HG03196 (cell line): ENCODE measurements at regions not wholly inside any gene's neighbourhood (a gene's known extent, or its start where the extent isn't known, plus 50 kb on each side); places are given as distances from the start of the nearest gene placed in this dataset.

Source experiments
- ATAC-seq: cut with Tn5 transposase; IDR thresholded peaks from one replicate; pipeline ENCODE4 v1.9.1; 2021; ENCODE audit not compliant: unreplicated experiment

DNA sequence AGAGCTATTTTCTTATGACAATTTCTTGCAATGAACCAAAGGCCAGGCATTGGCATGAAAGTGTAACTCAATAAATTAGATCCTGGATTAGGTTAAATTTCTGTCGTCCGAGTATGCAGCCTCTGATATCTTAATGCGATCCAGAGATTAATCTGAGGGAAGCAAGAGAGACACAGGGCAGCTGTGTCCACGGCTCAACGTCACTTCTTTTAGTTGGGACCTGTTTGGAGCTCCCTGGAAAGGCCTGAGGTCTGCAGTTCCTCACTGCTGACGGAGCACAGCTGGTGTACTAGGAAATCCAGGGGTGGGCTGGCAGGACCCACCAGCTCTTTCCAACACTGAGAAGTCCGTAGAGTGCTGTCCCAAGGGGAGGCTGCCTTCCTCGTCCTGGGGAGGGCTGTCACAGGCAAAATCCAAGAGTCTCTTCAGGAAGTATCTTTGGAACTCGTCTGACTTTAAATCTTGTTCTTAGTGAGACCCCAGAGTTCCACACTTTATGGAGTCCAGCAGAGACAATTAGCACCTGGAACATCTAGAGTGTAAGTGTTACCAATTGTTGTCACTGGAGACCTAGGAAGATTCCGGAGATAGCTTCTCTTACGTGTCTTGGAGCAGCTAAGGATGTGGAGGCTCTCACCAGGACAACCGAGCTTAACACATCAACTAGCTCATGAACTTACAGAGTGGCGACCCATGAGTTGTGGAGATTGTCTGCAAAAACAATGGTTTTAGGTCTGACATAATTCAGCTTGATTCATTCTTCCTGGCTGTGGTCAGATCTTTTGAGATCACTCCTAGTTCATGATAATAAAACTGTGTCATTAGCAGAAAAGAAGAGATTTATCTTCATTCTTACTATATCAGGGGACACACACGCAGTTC lies 173.7 kb downstream of the ACKR3 start:
- no peak for ATAC-seq

DNA sequence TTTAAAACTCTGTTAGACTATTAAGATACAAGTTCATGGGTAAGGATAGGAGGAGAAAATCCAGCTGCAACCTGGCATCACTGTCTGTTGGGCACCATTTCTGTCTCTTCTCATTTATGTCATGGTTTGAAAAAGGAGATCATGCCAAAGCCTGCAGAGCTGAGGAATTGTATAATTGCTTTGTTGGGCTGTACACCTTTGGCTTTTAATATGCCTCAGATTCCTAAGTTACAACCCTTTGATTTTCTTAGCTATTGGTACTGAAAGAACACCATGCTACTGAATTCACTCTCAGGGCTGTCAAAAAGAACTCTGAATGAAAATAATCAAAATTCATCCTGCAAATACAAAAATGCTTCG lies 174.3 kb downstream of the ACKR3 start:
- no peak for ATAC-seq

DNA sequence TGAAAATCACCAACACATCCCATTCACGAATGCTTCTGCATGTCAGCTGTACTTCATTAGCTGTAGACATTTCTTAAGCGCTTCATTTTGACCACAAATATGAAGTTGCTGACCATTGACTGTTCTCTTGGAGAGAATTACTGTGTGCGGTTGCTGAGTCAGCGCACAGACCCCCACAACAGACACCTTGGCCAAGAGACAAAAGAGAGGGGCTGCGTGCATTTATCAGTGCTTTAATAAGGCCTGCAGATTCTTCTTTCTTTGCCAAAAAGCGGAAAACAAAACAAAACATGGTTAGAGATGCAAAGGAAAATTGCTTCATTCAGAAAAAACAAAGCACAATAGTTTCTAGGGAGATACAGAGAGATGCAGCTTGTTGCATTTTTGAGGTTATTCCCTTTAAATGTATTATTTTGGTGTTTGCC lies 174.7 kb downstream of the ACKR3 start:
- ATAC-seq, result no peak

GRCh38 chr2:236744716-236745115 lies 175.1 kb downstream of the ACKR3 start:
- no peak for ATAC-seq

- ATAC-seq, result no peak
Measured at GRCh38 chr2:236745420-236746210, 176.0 kb downstream of the ACKR3 start.

DNA sequence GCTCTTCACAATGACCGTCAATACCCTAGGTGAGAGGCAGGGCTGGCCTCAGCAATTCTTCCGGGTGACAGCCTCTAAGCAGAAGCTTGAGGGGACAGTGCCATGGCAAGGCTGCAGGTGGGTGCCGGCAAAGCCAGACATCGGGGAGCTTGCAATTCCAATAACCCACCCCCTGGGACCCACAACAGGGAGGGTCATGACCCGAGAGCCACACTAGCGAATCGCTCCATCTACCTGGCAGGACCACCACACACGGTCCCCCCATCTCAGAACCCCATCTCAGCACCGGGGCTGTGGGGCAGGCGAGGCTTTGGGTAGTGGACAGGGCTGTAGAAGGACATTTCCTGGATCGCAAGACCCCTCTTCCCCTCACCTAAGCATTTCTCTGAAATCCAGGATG lies 177.2 kb downstream of the ACKR3 start:
- no peak for ATAC-seq

GRCh38 chr2:236747426-236747825 lies 177.8 kb downstream of the ACKR3 start:
- ATAC-seq, result no peak

DNA sequence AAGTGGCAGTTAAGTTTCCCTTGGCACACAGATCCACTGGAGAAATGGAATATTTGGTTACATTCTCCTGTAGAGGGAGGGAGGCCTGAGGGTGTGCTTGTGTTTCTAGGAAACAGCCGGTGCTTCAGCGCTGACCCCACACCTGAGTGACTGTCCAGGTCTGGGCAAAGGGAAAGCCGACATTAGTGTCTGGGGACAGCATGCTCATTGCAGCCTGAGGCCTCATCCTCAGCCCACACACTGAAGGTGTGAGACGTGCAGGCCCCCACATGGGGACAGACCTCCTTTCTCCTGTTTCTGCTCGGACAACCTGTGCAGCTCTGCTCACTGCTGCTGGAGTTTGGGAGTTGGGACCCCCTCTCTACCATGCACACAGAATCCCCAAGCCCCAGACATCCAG lies 178.3 kb downstream of the ACKR3 start:
- no peak for ATAC-seq

DNA sequence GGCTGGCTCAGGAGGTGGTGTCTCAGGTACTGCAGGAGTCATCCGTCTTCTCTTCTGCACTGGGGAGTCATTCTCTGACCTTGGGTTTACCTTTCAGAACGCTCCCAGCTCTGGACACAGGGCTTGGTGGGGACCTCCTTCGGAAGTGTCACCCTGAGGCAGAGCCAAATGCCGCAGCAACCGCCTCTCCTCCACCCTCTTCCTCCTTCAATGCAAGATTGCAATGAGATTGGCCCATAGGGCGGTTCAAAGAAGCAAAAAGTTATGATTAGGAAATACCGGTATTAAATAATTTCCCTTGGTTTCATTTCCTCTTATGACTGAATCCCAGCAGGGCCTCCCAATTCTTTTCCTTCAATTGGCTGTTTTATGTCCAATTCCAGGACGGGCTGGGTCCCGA lies 178.8 kb downstream of the ACKR3 start:
- ATAC-seq, result no peak

GRCh38 chr2:236748801-236749200 lies 179.2 kb downstream of the ACKR3 start:
- no peak for ATAC-seq

DNA sequence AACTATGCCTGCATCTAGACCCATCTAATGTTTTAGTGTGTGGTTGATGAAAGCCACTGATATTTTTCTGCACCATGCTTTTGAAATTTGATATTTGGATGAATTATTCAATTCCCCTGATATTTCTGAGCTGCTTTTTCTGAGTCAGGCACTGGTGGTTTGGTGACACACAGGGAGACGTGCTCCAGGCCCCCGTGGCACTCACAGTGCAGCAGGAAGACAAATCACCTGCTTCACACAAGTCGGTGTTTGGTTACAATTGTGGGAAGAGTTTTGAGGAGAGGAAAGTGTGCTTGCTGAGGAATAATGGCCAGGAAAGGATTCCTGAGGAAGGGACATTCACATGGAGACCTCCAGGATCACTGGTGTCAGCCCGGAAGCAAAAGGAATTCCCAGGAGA lies 179.7 kb downstream of the ACKR3 start:
- ATAC-seq, result no peak

- ATAC-seq, result no peak
Measured at GRCh38 chr2:236752096-236752495, 182.5 kb downstream of the ACKR3 start.

DNA sequence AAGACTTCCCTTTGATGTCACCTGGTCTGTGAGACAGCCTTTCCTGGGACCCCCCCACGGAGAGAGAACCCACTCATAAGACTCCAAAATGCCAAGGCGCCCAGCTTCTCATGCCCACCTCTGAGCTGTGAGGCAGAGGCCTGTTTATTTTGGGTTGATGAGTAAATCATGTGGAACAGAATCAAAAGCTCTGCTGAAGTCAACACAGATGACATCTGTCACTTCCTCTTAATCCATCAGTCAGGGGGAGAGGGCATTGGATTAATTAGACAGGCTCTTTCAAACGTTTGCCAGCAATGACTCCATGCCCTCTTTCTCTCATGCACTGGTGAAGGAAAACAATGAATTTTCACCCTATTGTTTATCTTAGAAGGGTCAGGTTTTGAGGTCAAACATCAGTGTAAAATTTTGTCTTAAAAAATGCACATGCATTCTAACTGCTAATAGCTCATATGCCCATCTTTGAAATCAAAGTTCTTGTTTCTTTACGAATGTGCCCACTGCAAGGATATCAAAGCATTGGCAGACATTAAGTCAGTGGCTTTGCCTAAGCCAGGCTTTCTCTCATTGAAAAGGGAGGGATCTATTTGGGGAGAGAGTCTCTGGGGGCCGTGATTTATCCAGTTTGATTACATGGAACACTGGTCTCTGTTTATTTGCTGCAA lies 184.1 kb downstream of the ACKR3 start:
- ATAC-seq, result no peak

DNA sequence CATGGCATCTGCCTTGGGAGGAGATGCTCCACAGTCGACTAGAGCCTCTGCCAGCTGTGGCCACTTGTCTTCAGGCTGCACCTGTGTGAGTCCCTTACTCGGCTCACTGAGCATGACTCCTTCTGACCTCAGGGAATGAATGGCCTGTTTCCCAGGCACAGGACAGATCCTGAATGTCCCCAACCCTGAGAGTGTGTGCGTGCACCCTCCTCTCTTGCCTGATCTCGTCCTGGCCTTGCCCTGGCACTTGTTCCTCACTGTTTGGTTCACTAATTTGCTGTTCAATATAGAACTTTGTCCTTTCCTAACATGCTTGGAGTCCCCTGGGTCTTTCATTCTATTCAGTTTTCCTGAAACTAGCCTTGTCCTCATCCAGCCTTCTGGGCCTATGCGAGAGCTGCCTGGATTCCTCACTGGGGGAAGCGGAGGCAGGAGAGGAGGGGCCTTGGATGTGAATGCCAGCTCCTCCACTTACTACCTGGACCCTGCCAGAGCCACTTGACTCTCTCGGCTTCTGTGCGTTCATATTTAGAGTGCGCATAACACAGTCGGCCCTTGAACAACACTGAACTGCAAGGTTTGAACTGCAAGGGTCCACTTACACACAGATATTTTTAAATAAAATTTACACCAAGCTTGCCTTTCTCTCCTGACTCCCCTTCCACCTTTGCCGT lies 184.8 kb downstream of the ACKR3 start:
- no peak for ATAC-seq

DNA sequence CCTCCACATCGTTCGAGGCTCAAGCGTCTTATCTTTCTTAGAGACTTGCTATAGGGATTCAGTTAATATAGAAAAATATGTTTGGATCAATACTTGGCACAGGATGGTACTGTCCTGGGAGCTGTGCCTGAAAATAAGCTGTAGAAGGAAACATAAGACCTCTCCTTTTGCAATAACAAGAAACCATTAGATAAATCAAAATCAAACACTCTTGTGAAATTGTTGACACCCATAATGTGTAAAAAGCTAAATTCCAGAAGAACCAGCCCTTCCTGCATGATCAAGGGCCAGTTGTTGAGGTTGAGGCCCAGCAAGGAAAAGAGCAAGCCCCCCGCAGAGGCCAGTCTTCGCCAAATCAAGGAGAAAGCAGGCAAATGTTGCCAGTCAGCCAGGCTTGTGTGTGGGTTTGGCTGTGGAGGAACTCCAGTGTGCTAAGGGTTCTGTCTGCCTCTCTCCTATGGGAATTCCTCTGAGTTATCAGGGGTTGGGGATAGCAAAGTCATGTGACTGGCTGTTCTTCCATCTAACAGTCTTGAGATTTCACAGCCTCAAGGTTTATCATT lies 185.7 kb downstream of the ACKR3 start:
- ATAC-seq, result no peak

- no peak for ATAC-seq
Measured at GRCh38 chr2:236758406-236758805, 188.8 kb downstream of the ACKR3 start.

DNA sequence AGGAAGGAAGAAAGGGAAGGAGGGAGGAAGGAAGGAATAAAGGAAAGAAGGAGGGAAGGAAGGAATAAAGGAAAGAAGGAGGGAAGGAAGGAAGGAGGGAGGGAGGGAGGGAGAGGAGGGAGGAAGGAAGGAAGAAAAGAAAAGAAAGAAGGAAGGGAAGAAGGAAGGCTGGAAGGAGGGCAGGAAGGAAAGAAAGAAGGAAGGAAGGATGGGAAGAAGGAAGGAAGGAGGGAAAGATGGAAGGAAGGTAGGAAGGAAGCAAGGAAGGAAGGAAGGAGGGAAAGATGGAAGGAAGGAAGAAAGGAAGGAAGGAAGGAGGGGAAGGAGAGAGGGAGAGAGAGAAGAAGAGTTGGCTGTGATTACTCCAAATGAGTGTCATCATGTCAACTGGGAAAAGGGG lies 190.6 kb downstream of the ACKR3 start:
- no peak for ATAC-seq

DNA sequence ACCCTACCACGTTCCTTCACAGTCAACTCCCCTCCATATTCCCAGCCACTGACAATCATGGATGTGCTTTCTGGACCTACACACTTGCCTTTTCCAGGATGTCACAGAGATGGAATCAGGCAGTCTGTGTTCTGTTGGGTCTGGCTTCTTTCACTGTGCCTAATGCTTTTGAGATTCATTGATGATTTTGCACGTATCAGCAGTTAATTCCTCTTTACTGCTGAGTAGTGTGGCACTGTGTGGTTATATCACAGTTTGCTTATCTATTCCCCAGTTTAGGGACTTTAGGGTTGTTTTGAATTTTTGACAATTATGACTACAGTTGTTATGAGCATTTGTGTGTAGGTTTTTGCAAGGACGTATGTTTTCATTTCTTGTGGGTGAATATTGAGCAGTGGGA lies 191.7 kb downstream of the ACKR3 start:
- ATAC-seq, result no peak

DNA sequence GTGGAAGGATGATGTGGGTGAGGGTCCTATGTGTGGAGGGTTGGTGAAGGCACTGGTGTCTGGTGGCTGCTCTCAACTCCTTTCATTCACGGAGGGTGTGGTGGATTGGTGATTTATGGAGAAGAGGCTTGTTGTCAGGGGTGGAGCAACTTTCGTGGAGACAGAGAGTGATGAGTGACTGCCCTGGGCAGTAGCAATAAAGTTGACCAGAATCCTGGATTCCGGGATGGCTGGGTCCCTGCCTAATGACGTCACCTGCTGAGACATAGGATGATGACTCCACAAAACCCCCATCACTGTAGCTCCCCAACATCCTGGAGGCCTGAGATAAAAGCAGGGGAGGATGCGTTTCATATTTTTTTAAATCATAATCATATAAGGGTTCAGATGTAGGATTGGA lies 193.0 kb downstream of the ACKR3 start:
- ATAC-seq, result no peak

DNA sequence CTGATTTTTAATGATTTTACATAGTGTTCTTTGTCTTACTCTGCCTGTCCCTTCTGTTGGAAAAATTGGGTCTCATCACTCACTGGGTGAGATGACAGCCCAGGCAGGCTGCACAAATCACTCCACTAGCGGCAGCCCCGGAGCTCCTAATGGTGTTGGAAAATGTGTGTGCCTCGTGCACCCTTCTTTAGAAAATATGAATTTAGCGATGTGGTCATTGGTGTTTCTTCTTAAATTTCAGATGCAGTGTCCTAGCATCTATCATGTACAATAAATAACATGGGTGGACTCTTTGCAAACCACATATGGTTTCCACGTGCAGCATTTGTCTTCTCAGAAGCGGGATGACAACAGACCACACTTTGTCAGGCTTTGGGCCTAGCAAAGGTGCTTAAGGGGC lies 194.2 kb downstream of the ACKR3 start:
- no peak for ATAC-seq

DNA sequence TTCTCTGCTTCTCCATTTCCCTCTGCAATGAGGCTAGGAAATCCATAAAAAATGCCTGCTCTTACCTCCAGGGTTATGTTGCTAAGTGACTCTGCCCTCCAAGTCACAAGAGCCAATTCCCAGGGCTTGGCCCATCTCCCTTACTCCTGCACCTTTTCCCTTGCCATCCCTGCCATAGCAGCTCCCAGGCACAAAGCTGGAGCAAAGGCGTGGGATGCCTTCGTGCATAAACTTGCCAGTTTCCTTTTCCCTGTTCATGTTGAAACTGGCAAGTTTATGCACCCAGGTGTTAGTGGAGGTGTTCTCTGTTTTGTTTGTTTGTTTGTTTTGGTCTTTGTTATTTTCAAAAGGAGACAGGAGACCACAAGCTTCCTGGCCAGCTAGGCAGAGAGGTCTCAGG lies 195.1 kb downstream of the ACKR3 start:
- no peak for ATAC-seq
